H9 (cell line): ENCODE measurements at regions not wholly inside any gene's neighbourhood (a gene's known extent, or its start where the extent isn't known, plus 50 kb on each side); places are given as distances from the start of the nearest gene placed in this dataset.

Source experiments
- DNase-seq: peaks from one replicate; pipeline ENCODE4 v3.0.0-alpha.2; 2017
- H2AFZ ChIP-seq: one replicate; pipeline ENCODE4 v1.6.1; 2013; ENCODE audit warnings: mild to moderate bottlenecking, low read length, control low read depth, moderate library complexity
- H2AK5ac ChIP-seq: 2 replicates; pipeline ENCODE4 v1.6.1; 2013; ENCODE audit warnings: low read length, control low read depth, mixed read lengths; ENCODE audit not compliant: insufficient read length
- H2BK120ac ChIP-seq: one replicate; pipeline ENCODE4 v1.6.1; 2013; ENCODE audit warnings: low read depth, mild to moderate bottlenecking, low read length, control low read depth, inconsistent platforms; ENCODE audit not compliant: poor library complexity, severe bottlenecking
- H2BK12ac ChIP-seq: 2 replicates; pipeline ENCODE4 v1.6.1; 2013; ENCODE audit warnings: low read length, control low read depth, mixed read lengths, low read depth; ENCODE audit not compliant: insufficient read length
- H2BK15ac ChIP-seq: 2 replicates; pipeline ENCODE4 v1.6.1; 2013; ENCODE audit warnings: low read depth, low read length, control low read depth
- H2BK20ac ChIP-seq: one replicate; pipeline ENCODE4 v1.6.1; 2013; ENCODE audit warnings: low read depth, mild to moderate bottlenecking, low read length, control low read depth, inconsistent platforms; ENCODE audit not compliant: poor library complexity, severe bottlenecking
- H2BK5ac ChIP-seq: 2 replicates; pipeline ENCODE4 v1.6.1; 2013; ENCODE audit warnings: low read length, control low read depth, mixed read lengths; ENCODE audit not compliant: insufficient read length
- H3K14ac ChIP-seq: 2 replicates; pipeline ENCODE4 v1.6.1; 2013; ENCODE audit warnings: low read length, control low read depth; ENCODE audit not compliant: insufficient read depth
- H3K18ac ChIP-seq: 2 replicates; pipeline ENCODE4 v1.6.1; 2013; ENCODE audit warnings: low read depth, mild to moderate bottlenecking, mixed read lengths, low read length, control low read depth; ENCODE audit not compliant: insufficient read length
- H3K23ac ChIP-seq: 2 replicates; pipeline ENCODE4 v1.6.1; 2013; ENCODE audit warnings: low read length, control low read depth, mixed read lengths, low read depth; ENCODE audit not compliant: insufficient read length
- H3K23me2 ChIP-seq: 2 replicates; pipeline ENCODE4 v1.6.1; 2013; ENCODE audit warnings: low read depth, mild to moderate bottlenecking, mixed read lengths, low read length, control low read depth; ENCODE audit not compliant: insufficient read length, poor library complexity, severe bottlenecking
- H3K27ac ChIP-seq: 2 replicates; pipeline ENCODE4 v1.5.1; 2013; ENCODE audit warnings: low read length, control low read depth, mixed read lengths, low read depth; ENCODE audit not compliant: insufficient read length
- H3K27me3 ChIP-seq: 2 replicates; pipeline ENCODE4 v1.6.1; 2013; ENCODE audit warnings: low read length, control low read depth, inconsistent platforms; ENCODE audit not compliant: insufficient read depth
- H3K4ac ChIP-seq: 2 replicates; pipeline ENCODE4 v1.6.1; 2013; ENCODE audit warnings: low read depth, mild to moderate bottlenecking, control low read depth, inconsistent platforms, low read length, moderate library complexity
- H3K4me1 ChIP-seq: 2 replicates; pipeline ENCODE4 v1.6.1; 2013; ENCODE audit warnings: low read length, control low read depth, inconsistent platforms; ENCODE audit not compliant: insufficient read depth
- H3K4me2 ChIP-seq: 2 replicates; pipeline ENCODE4 v1.6.1; 2013; ENCODE audit warnings: low read length, control low read depth, mixed read lengths; ENCODE audit not compliant: insufficient read length, insufficient read depth
- H3K56ac ChIP-seq: 2 replicates; pipeline ENCODE4 v1.6.1; 2013; ENCODE audit warnings: low read depth, mild to moderate bottlenecking, mixed read lengths, low read length, control low read depth; ENCODE audit not compliant: insufficient read length
- H3K79me1 ChIP-seq: 2 replicates; pipeline ENCODE4 v1.6.1; 2013; ENCODE audit warnings: low read depth, mild to moderate bottlenecking, moderate library complexity, low read length, control low read depth, inconsistent platforms; ENCODE audit not compliant: insufficient read depth, poor library complexity, severe bottlenecking
- H3K79me2 ChIP-seq: 2 replicates; pipeline ENCODE4 v1.6.1; 2013; ENCODE audit warnings: low read length, control low read depth, inconsistent platforms; ENCODE audit not compliant: insufficient read depth
- H3K9ac ChIP-seq: 2 replicates; pipeline ENCODE4 v1.6.1; 2013; ENCODE audit warnings: low read length, control low read depth, mixed read lengths; ENCODE audit not compliant: insufficient read length; ENCODE audit errors: extremely low read depth
- H3K9me3 ChIP-seq: one replicate; pipeline ENCODE4 v1.6.1; 2013; ENCODE audit warnings: low read depth, low read length, inconsistent platforms; ENCODE audit not compliant: control insufficient read depth
- H3T11ph ChIP-seq: one replicate; pipeline ENCODE4 v1.6.1; 2013; ENCODE audit warnings: mild to moderate bottlenecking, low read length, control low read depth, inconsistent platforms
- H4K20me1 ChIP-seq: one replicate; pipeline ENCODE4 v1.6.1; 2013; ENCODE audit not compliant: control insufficient read depth, insufficient read length, insufficient read depth
- H4K5ac ChIP-seq: 2 replicates; pipeline ENCODE4 v1.6.1; 2013; ENCODE audit warnings: low read depth, mild to moderate bottlenecking, mixed read lengths, low read length, control low read depth; ENCODE audit not compliant: insufficient read length
- H4K8ac ChIP-seq: replicated peaks from 2 replicates; pipeline ENCODE4 v1.6.1; 2013; ENCODE audit warnings: low read length, control low read depth, mixed read lengths, low read depth; ENCODE audit not compliant: insufficient read length
- H4K91ac ChIP-seq: 2 replicates; pipeline ENCODE4 v1.6.1; 2013; ENCODE audit warnings: low read depth, mild to moderate bottlenecking, moderate library complexity, mixed read lengths, low read length, control low read depth; ENCODE audit not compliant: insufficient read length
- H3K27ac Mint-ChIP-seq, 3 experiments: 2 replicates in 2 of 3; 3 replicates in 1 of 3; pipeline ENCODE4 v1.8.0; 2020 to 2021; ENCODE audit warnings: mixed read lengths in 3 of 3, mild to moderate bottlenecking in 1 of 3, moderate library complexity in 1 of 3
- H3K27me3 Mint-ChIP-seq: 2 replicates; pipeline ENCODE4 v1.8.0; 2021; ENCODE audit warnings: low read depth, mild to moderate bottlenecking, moderate library complexity, mixed read lengths
- H3K36me3 Mint-ChIP-seq, 3 experiments: 2 replicates in 2 of 3; 3 replicates in 1 of 3; pipeline ENCODE4 v1.8.0; 2020 to 2021; ENCODE audit warnings: low read depth in 3 of 3, mixed read lengths in 3 of 3; ENCODE audit not compliant: insufficient read depth in 1 of 3
- H3K4me1 Mint-ChIP-seq, 2 experiments: 2 replicates each; pipeline ENCODE4 v1.8.0; 2020; ENCODE audit warnings: mixed read lengths in 2 of 2
- H3K4me3 Mint-ChIP-seq, 2 experiments: 2 replicates in 1 of 2; 3 replicates in 1 of 2; pipeline ENCODE4 v1.8.0; 2020 to 2021; ENCODE audit warnings: mild to moderate bottlenecking in 2 of 2, mixed read lengths in 2 of 2, moderate library complexity in 1 of 2
- H3K9me3 Mint-ChIP-seq, 2 experiments: 2 replicates in 1 of 2; 3 replicates in 1 of 2; pipeline ENCODE4 v1.8.0; 2020; ENCODE audit warnings: mild to moderate bottlenecking in 2 of 2, mixed read lengths in 2 of 2, moderate library complexity in 1 of 2
- CTCF ChIP-seq: fragments of 200-600 bp; sonication (generic); conservative IDR thresholded peaks from 3 replicates; pipeline ENCODE4 v1.8.0; 2021; ENCODE audit warnings: antibody characterized with exemption, mild to moderate bottlenecking
- WGBS: extraction: QIAGEN DNeasy Blood & Tissue Kit; methylation state at CpG from one replicate; pipeline ENCODE4 v1.1.7; 2013; ENCODE audit warnings: missing lambda C conversion rate, low lambda C conversion rate, mixed read lengths; ENCODE audit not compliant: insufficient read length; ENCODE audit errors: extremely low coverage; 5-methylcytosine and 5-hydroxymethylcytosine counted together

DNA sequence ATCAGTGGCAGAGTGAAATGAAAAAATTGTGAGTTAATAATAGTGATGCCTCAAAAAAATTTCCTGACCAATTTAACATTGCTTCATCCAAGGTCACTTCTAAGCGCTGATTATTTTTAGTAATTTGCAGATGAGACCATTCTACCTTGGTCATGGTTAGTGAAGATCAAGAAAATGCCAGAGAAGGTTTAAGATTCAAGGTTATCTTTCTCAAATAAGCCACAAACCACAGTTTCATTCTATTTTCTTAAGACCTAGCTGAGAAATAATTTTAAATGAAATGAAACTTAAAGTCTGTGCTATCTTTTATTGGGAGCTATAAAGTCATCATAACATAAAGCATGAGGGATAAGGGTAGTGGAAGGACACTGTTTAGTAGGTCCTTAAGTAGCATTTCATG is 353.9 kb upstream of the NAALADL2 start:
- Mint-ChIP-seq H3K36me3 (no peaks in the 10 kb centered on the region), H3K4me3 (no peak overlapping the region), H3K27me3 (no peaks in the 10 kb centered on the region), H3K9me3 (no peaks in the 10 kb centered on the region; a peak in 1 of 5 replicates), H3K27ac (no peak overlapping the region), H3K4me1 (peaks cover 4 to 5% of the 10 kb centered on the region in 2 experiments; a peak in 2 of 4 replicates)
- H3K9me3 ChIP-seq, result no peaks in the 10 kb centered on the region
- H3K4me2 ChIP-seq, result no peak overlapping the region
- H3K14ac ChIP-seq, result no peak overlapping the region
- no peak overlapping the region for H3K9ac ChIP-seq
- H2BK5ac ChIP-seq, result no peak overlapping the region
- no CpG with 5 or more reads among the region's 1 CpG for WGBS
- H2AFZ ChIP-seq, result no peak overlapping the region
- TF ChIP-seq CTCF, result no peak
- H3K79me1 ChIP-seq, result no peaks in the 10 kb centered on the region
- H4K5ac ChIP-seq, result no peak overlapping the region
- H4K20me1 ChIP-seq, result no peaks in the 10 kb centered on the region
- H3K27ac ChIP-seq, result no peak overlapping the region
- H3K56ac ChIP-seq, result no peak overlapping the region
- no peaks in the 10 kb centered on the region for H3K4me1 ChIP-seq
- H4K91ac ChIP-seq, result no peak overlapping the region
- H3K27me3 ChIP-seq, result no peaks in the 10 kb centered on the region
- no peak overlapping the region for H4K8ac ChIP-seq
- H2BK120ac ChIP-seq, result no peak overlapping the region
- no peak overlapping the region for H2AK5ac ChIP-seq
- no peak overlapping the region for H3K18ac ChIP-seq
- no peak for DNase-seq
- H2BK15ac ChIP-seq, result no peak overlapping the region
- no peak overlapping the region for H2BK12ac ChIP-seq
- no peak overlapping the region for H2BK20ac ChIP-seq
- no peaks in the 10 kb centered on the region for H3K23me2 ChIP-seq
- no peak overlapping the region for H3K4ac ChIP-seq
- H3K23ac ChIP-seq, result no peak overlapping the region
- no peak overlapping the region for H3T11ph ChIP-seq
- H3K79me2 ChIP-seq, result no peaks in the 10 kb centered on the region
